Epithelial cell of proximal tubule (primary cell): ENCODE measurements at regions not wholly inside any gene's neighbourhood (a gene's known extent, or its start where the extent isn't known, plus 50 kb on each side); places are given as distances from the start of the nearest gene placed in this dataset.

Experiments used
- DNase-seq: peaks from one replicate; pipeline ENCODE4 v3.0.0-alpha.2; 2011; ENCODE audit warnings: low read depth
- H3K4me3 ChIP-seq: 2 replicates; pipeline ENCODE4 v1.5.1; 2011; ENCODE audit warnings: low read depth, mild to moderate bottlenecking, low read length
- TF ChIP-seq, protein P1 (sequence below): conservative IDR thresholded peaks from 2 replicates; pipeline ENCODE4 v1.5.1; 2012; ENCODE audit warnings: low read depth, mild to moderate bottlenecking, low read length

DNA sequence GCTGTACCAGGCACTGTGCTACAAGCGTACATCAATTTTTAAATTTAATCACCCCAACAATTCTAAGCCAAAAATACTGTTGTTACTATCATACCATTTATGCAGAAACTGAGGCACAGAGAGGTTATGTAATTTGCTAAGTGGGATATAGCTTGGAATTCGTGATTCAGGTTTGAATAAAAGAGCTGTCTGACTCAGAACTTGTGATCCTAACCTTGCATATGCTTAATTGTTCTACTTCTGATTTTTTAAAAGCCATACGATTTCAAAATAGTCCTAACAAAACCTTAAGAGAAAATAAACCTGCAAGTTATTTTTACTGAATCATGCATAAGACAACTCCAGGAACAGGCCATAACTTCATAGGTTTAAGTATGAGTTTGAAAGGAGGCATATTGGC is 498.0 kb upstream of the CFAP20DC start:
- no peak overlapping the region for H3K4me3 ChIP-seq
- TF ChIP-seq, protein P1, sequence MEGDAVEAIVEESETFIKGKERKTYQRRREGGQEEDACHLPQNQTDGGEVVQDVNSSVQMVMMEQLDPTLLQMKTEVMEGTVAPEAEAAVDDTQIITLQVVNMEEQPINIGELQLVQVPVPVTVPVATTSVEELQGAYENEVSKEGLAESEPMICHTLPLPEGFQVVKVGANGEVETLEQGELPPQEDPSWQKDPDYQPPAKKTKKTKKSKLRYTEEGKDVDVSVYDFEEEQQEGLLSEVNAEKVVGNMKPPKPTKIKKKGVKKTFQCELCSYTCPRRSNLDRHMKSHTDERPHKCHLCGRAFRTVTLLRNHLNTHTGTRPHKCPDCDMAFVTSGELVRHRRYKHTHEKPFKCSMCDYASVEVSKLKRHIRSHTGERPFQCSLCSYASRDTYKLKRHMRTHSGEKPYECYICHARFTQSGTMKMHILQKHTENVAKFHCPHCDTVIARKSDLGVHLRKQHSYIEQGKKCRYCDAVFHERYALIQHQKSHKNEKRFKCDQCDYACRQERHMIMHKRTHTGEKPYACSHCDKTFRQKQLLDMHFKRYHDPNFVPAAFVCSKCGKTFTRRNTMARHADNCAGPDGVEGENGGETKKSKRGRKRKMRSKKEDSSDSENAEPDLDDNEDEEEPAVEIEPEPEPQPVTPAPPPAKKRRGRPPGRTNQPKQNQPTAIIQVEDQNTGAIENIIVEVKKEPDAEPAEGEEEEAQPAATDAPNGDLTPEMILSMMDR: no peak
- DNase-seq: no peak

DNA sequence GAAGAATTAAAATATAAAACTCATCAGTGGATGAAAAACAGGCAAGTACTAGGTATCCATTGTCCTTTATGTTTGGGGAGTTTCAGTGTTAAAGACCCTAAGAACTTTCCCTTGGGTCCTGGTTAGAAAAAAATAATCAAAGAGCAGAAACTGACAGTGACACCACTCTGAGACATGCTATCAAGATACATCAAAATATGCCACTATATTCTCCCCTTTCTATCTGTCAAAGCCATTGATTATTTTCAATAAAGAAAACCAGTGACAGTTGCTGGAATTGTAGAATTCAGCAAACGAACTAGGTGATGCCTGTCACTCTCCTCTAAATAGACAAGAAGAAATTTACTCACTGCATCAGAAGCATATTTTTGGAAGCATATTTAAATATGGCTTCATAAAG is 496.7 kb upstream of the CFAP20DC start:
- H3K4me3 ChIP-seq: no peak overlapping the region
- TF ChIP-seq, protein P1: no peak
- no peak for DNase-seq

DNA sequence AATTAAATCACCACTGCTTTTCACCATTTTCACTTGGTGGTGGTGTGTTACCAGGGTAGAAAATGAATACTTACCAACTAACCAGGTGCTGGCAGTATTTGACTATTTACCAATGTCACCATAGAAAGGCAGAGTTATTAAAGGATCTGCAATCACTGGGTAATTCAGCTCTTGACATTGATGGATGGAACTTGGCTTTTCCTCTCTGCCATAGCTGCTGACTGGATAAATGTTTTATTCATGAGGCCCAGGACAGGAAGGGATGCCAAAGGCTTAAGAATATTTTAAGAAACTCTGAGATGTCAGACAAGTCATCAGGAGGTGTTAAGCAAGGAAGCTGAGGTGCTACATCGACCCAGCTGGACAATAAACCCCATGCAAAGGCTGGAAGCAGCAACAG is 495.5 kb upstream of the CFAP20DC start:
- no peak for DNase-seq
- no peak overlapping the region for H3K4me3 ChIP-seq
- TF ChIP-seq, protein P1: no peak

DNA sequence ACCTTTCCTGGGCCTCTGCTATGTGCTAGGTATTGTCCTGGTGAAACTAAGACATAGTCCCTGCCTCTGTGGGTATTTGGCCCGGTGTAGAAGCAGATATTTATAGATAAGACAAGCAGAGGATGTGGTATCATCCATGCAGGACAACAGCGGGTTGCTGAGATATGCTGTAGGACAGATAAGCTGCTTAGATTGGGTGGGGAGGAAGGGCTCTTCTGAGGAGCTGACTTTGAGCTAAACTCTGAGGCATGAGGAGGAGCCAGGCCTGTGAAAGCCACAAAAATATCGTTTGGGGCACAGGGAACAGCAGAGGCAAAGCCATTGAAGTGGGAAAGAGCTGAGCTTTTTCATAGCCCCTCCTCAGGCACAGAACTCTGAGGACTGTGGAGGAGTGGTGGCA is 492.5 kb upstream of the CFAP20DC start:
- no peak overlapping the region for H3K4me3 ChIP-seq
- TF ChIP-seq, protein P1: no peak
- DNase-seq: no peak

DNA sequence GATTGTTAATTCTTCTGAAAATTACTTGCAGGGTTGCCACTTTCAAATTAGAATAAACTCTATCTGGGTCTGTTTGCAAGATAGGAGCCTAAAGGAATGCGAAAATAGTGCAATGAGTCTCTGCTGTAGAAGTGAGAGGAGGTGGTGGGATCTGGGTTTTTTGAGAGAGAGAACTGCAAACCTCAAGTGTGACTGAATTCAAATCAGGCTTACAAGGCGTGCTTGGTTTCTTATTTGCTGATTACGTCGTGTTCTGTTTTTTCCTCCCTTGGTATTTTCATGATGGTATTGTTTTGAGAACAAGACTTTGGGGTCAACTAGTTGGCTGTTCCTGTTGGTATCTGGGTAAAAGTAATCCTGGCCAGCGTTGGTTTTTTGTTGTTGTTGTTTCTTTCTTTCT is 490.9 kb upstream of the CFAP20DC start:
- TF ChIP-seq, protein P1: no peak
- no peak overlapping the region for H3K4me3 ChIP-seq
- no peak for DNase-seq

DNA sequence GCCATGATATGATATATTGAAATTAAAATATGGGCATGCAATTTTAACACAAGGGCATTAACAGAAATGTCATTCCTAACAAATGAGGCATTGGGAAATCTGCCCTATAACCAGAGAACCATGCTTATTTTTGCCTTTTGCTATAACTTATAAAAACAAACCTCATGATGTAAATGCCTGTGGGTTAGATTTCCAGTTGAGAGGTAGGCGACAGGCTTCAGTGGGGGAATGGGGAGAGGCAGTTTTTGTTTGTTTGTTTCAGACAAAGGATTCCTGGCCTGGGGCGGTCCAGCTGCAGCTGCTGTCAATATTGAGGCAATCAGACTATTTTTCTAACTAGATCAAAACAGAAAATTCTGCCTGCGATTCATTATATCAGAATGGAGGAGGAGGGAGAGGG is 490.4 kb upstream of the CFAP20DC start:
- H3K4me3 ChIP-seq: no peak overlapping the region
- TF ChIP-seq, protein P1: no peak
- no peak for DNase-seq

DNA sequence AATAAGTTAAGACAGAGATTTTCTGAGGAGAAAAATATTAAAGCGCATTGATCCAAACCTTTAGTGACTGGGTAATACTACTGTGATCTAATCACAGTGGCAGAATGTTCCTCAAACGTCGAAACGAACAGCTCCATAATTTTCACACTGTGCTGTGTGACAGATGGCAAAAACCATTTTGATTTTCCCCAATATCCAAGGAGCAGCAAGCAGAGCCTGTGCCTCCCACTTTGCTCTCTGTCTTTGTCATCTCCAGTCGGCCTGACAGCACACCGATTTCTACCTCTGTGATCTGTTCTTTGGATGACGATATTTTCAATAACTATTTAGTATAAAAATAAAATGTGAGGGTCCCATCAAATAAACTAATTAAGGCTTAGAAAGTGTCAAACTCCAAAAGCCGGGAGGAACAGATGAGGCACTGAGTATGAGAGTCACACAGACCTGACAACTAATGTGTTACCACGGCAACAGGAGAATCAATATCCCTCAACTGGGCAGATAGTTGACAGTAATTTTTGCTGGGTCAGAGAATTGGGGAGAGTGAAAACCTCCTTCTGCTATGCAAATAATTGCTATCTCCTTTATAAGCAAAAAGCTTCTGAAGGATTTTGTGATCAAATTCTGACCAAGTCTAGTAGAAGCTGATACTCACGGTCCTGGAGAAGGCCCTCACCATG is 489.1 kb upstream of the CFAP20DC start:
- TF ChIP-seq, protein P1: no peak
- no peak for DNase-seq

More for the DNA sequence above, 489.1 kb upstream of the CFAP20DC start:
- no peak overlapping the region for H3K4me3 ChIP-seq
